SK-N-SH (cell line): ENCODE measurements at regions not wholly inside any gene's neighbourhood (a gene's known extent, or its start where the extent isn't known, plus 50 kb on each side); places are given as distances from the start of the nearest gene placed in this dataset.
"Not testable (repeated sequence)": the region's sequence is repeated elsewhere in the genome, so short reads cannot be mapped to it uniquely, and the experiment has no call there.

Source experiments
- CHD2 ChIP-seq: fragments of 150-350 bp; IDR thresholded peaks from 2 replicates; pipeline ENCODE4 v1.6.1; 2018; ENCODE audit warnings: low read length; ENCODE audit not compliant: partially characterized antibody
- EZH2phosphoT487 ChIP-seq: fragments of 200-600 bp; sonication (generic); IDR thresholded peaks from 2 replicates; pipeline ENCODE4 v1.6.1; 2017; ENCODE audit warnings: low read depth, mixed run types, mild to moderate bottlenecking, antibody characterized with exemption, moderate library complexity, borderline replicate concordance
- JUND ChIP-seq: IDR thresholded peaks from 2 replicates; pipeline ENCODE4 v1.4.0; 2012
- MXI1 ChIP-seq: IDR thresholded peaks from 2 replicates; pipeline ENCODE4 v1.6.1; 2012; ENCODE audit warnings: mild to moderate bottlenecking, low read depth, low read length, improper control_type of control experiment
- POLR2AphosphoS5 ChIP-seq: IDR thresholded peaks from 2 replicates; pipeline ENCODE4 v1.6.1; 2012; ENCODE audit warnings: low read depth, low read length
- RFX5 ChIP-seq: IDR thresholded peaks from 2 replicates; pipeline ENCODE4 v1.6.1; 2012; ENCODE audit warnings: mild to moderate bottlenecking, improper control_type of control experiment, low read length
- TCF12 ChIP-seq: IDR thresholded peaks from 2 replicates; pipeline ENCODE4 v1.4.0; 2012
- TEAD4 ChIP-seq: IDR thresholded peaks from 2 replicates; pipeline ENCODE4 v1.4.0; 2012; ENCODE audit warnings: mild to moderate bottlenecking, borderline replicate concordance; ENCODE audit not compliant: insufficient read depth
- TF ChIP-seq, protein P1 (sequence below): fragments of 200-600 bp; sonication (generic); IDR thresholded peaks from 2 replicates; pipeline ENCODE4 v1.6.1; 2017; ENCODE audit warnings: antibody characterized with exemption, mild to moderate bottlenecking, moderate library complexity
- TF ChIP-seq, protein P2 (sequence below): IDR thresholded peaks from 2 replicates; pipeline ENCODE4 v1.4.0; 2012; ENCODE audit warnings: low read depth, borderline replicate concordance

DNA sequence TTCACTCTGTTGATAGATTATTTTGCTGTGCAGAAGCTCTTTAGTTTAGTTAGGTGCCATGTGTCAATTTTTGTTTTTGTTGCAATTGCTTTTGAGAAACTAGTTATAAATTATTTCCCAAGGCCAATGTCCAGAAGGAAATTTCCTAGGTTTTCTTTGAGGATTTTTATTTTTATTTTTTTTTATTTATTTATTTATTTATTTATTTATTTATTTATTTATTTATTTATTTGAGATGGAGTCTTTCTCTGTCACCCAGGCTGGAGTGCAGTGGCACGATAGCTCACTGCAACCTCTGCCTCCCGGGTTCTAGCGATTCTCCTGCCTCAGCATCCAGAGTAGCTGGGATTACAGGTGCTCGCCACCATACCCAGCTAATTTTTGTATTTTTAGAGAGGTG, 2290.5 kb downstream of the ARAP2 start:
- not testable (repeated sequence) for TF ChIP-seq TCF12, CHD2, RFX5, POLR2AphosphoS5, MXI1, TEAD4, JUND, EZH2phosphoT487
- TF ChIP-seq, protein P1, sequence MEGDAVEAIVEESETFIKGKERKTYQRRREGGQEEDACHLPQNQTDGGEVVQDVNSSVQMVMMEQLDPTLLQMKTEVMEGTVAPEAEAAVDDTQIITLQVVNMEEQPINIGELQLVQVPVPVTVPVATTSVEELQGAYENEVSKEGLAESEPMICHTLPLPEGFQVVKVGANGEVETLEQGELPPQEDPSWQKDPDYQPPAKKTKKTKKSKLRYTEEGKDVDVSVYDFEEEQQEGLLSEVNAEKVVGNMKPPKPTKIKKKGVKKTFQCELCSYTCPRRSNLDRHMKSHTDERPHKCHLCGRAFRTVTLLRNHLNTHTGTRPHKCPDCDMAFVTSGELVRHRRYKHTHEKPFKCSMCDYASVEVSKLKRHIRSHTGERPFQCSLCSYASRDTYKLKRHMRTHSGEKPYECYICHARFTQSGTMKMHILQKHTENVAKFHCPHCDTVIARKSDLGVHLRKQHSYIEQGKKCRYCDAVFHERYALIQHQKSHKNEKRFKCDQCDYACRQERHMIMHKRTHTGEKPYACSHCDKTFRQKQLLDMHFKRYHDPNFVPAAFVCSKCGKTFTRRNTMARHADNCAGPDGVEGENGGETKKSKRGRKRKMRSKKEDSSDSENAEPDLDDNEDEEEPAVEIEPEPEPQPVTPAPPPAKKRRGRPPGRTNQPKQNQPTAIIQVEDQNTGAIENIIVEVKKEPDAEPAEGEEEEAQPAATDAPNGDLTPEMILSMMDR, result not testable (repeated sequence)
- TF ChIP-seq, protein P2, sequence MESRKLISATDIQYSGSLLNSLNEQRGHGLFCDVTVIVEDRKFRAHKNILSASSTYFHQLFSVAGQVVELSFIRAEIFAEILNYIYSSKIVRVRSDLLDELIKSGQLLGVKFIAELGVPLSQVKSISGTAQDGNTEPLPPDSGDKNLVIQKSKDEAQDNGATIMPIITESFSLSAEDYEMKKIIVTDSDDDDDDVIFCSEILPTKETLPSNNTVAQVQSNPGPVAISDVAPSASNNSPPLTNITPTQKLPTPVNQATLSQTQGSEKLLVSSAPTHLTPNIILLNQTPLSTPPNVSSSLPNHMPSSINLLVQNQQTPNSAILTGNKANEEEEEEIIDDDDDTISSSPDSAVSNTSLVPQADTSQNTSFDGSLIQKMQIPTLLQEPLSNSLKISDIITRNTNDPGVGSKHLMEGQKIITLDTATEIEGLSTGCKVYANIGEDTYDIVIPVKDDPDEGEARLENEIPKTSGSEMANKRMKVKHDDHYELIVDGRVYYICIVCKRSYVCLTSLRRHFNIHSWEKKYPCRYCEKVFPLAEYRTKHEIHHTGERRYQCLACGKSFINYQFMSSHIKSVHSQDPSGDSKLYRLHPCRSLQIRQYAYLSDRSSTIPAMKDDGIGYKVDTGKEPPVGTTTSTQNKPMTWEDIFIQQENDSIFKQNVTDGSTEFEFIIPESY, result not testable (repeated sequence)
